Loucy (cell line): ENCODE measurements at regions not wholly inside any gene's neighbourhood (a gene's known extent, or its start where the extent isn't known, plus 50 kb on each side); places are given as distances from the start of the nearest gene placed in this dataset.

Experiments used
- CTCF ChIP-seq: fragments of 200-600 bp; sonication (generic); conservative IDR thresholded peaks from 2 replicates; pipeline ENCODE4 v1.5.1; 2014; ENCODE audit warnings: mild to moderate bottlenecking, antibody characterized with exemption, low read length
- EZH2phosphoT487 ChIP-seq: fragments of 200-600 bp; IDR thresholded peaks from 2 replicates; pipeline ENCODE4 v1.6.1; 2018; ENCODE audit warnings: antibody characterized with exemption, mild to moderate bottlenecking, moderate library complexity, borderline replicate concordance

- TF ChIP-seq CTCF (no peak), EZH2phosphoT487 (no peak)
Observed at GRCh38 chr20:51108638-51109363, 85.9 kb upstream of the KCNG1 start.
